HepG2 (cell line): ENCODE measurements at regions not wholly inside any gene's neighbourhood (a gene's known extent, or its start where the extent isn't known, plus 50 kb on each side); places are given as distances from the start of the nearest gene placed in this dataset.

ENCODE experiments used
- ATAC-seq: fragments of 200-7000 bp; cut with Tn5 transposase; 3 replicates; pipeline ENCODE4 v1.9.1; 2020; ENCODE audit warnings: mild to moderate bottlenecking, moderate library complexity
- BruUV-seq: library from RNA; stranded (reverse); fragments of 400-500 nt; replicated peaks from 2 replicates; lab custom pipeline; 2021; lab: Mats Ljungman, UMichigan
- CTCF ChIA-PET: fragments of 300-600 bp; formaldehyde crosslinking; extraction: SDS; loops from one replicate; lab custom pipeline; 2021; ENCODE audit warnings: low total read pairs, inconsistent platforms, low intra/inter-chr PET ratio; lab: Yijun Ruan, JAX
- POLR2A ChIA-PET: fragments of 350-600 bp; sonication (Branson Sonifier 250); formaldehyde crosslinking; loops from one replicate; lab custom pipeline; 2020; ENCODE audit warnings: antibody characterized with exemption, inconsistent platforms; lab: Yijun Ruan, JAX
- DNase-seq: peaks from one replicate; pipeline ENCODE4 v3.0.0-alpha.2; 2015; ENCODE audit warnings: low spot score
- FAIRE-seq: peaks from 3 replicates; lab custom pipeline; 2011; peaks lifted over from hg19 to GRCh38; lab: Jason Lieb, UNC
- H2AFZ ChIP-seq: one replicate; pipeline ENCODE4 v1.6.1; 2011; ENCODE audit warnings: low read length, inconsistent platforms
- H3K27ac ChIP-seq: fragments of 300-600 bp; 3 replicates; pipeline ENCODE4 v1.8.0; 2011; ENCODE audit warnings: mixed run types, mild to moderate bottlenecking, mixed read lengths, low read length, inconsistent platforms; ENCODE audit not compliant: insufficient read depth; ENCODE audit errors: extremely low read length
- H3K27me3 ChIP-seq, 2 experiments: fragments of 200-600 bp in 1 of 2; 2 replicates in 1 of 2; 3 replicates in 1 of 2; pipeline versions ENCODE4 v1.6.0 to v1.8.0; 2011; ENCODE audit warnings: low read length in 2 of 2, mild to moderate bottlenecking in 2 of 2, moderate library complexity in 2 of 2, inconsistent platforms in 1 of 2; ENCODE audit not compliant: insufficient read depth in 2 of 2, control insufficient read depth in 1 of 2
- H3K36me3 ChIP-seq, 2 experiments: fragments of 200-600 bp in 1 of 2; replicated peaks in 1 of 2; 2 replicates in 1 of 2; 3 replicates in 1 of 2; pipeline versions ENCODE4 v1.5.1 to v1.8.0; 2011; ENCODE audit warnings: low read length in 2 of 2, inconsistent platforms in 1 of 2; ENCODE audit not compliant: insufficient read depth in 2 of 2, control insufficient read depth in 1 of 2
- H3K4me1 ChIP-seq: 2 replicates; pipeline ENCODE4 v1.5.1; 2012; ENCODE audit warnings: low read length, inconsistent platforms; ENCODE audit not compliant: insufficient read depth
- H3K4me2 ChIP-seq: 2 replicates; pipeline ENCODE4 v1.6.0; 2011; ENCODE audit warnings: low read depth, low read length, inconsistent platforms
- H3K4me3 ChIP-seq, 3 experiments: fragments of 200-600 bp in 1 of 3; sonication (generic), shearing (Covaris generic) in 1 of 3; replicated peaks in 1 of 3; 2 replicates each; pipeline ENCODE4 v1.5.1; 2011 to 2016; ENCODE audit warnings: low read length in 3 of 3, inconsistent platforms in 2 of 3, low read depth in 2 of 3, mild to moderate bottlenecking in 2 of 3, control low read depth in 1 of 3, mixed read lengths in 1 of 3; ENCODE audit not compliant: insufficient read depth in 1 of 3
- H3K79me2 ChIP-seq: one replicate; pipeline ENCODE4 v1.6.1; 2011; ENCODE audit warnings: low read length, inconsistent platforms; ENCODE audit not compliant: insufficient read depth
- H3K9ac ChIP-seq: 2 replicates; pipeline ENCODE4 v1.6.0; 2011; ENCODE audit warnings: mild to moderate bottlenecking, low read depth, low read length, inconsistent platforms; ENCODE audit not compliant: insufficient read depth
- H3K9me3 ChIP-seq: 2 replicates; pipeline ENCODE4 v1.5.1; 2012; ENCODE audit warnings: mild to moderate bottlenecking, low read length
- H4K20me1 ChIP-seq: 2 replicates; pipeline ENCODE4 v1.6.0; 2011; ENCODE audit warnings: inconsistent platforms, mild to moderate bottlenecking, low read length, moderate library complexity; ENCODE audit not compliant: insufficient read depth
- HMGA1 ChIP-seq: sonication (generic); formaldehyde crosslinking; conservative IDR thresholded peaks from 2 replicates; pipeline ENCODE4 v1.4.0; 2020; ENCODE audit warnings: missing genetic modification reagents
- MTF2 ChIP-seq: sonication (generic); formaldehyde crosslinking; IDR thresholded peaks from 2 replicates; pipeline ENCODE4 v1.5.0; 2020; ENCODE audit warnings: missing genetic modification reagents, borderline replicate concordance
- NCOA2 ChIP-seq: sonication (generic); formaldehyde crosslinking; IDR thresholded peaks from 2 replicates; pipeline ENCODE4 v1.8.0; 2022; ENCODE audit warnings: inconsistent platforms
- NFKBIZ ChIP-seq: IDR thresholded peaks from 2 replicates; pipeline ENCODE4 v1.6.1; 2018; ENCODE audit warnings: missing genetic modification reagents, missing compliant biosample characterization
- ZNF775 ChIP-seq: sonication (generic); formaldehyde crosslinking; IDR thresholded peaks from 2 replicates; pipeline ENCODE4 v1.4.0; 2020; ENCODE audit warnings: missing genetic modification reagents, mild to moderate bottlenecking, moderate library complexity, borderline replicate concordance
- WGBS: methylation state at CpG from one replicate; pipeline ENCODE4 v1.1.6; 2017; ENCODE audit warnings: low lambda C conversion rate; 5-methylcytosine and 5-hydroxymethylcytosine counted together
- in situ Hi-C: cut with HindIII; loops from 2 replicates; pipeline ENCODE4 v1.10.0; 2017; ENCODE audit warnings: low pct_unique_long_range_greater_than_20kb; ENCODE audit not compliant: extremely low pct_ligation_motif_present
- intact Hi-C: fragments of 100-400 bp; cut with micrococcal nuclease; formaldehyde crosslinking; loops from one replicate; pipeline ENCODE4 v1.10.0; 2022; ENCODE audit not compliant: unreplicated experiment
- TF ChIP-seq, protein P1 (sequence below): sonication (generic); formaldehyde crosslinking; IDR thresholded peaks from 2 replicates; pipeline ENCODE4 v1.4.0; 2020; ENCODE audit warnings: missing genetic modification reagents
- TF ChIP-seq, protein P2 (sequence below): sonication (generic); formaldehyde crosslinking; IDR thresholded peaks from 2 replicates; pipeline ENCODE4 v1.4.0; 2020; ENCODE audit warnings: missing genetic modification reagents, mild to moderate bottlenecking, borderline replicate concordance
- TF ChIP-seq, protein P3 (sequence below): fragments of 450-650 bp; IDR thresholded peaks from 2 replicates; pipeline ENCODE4 v1.6.1; 2016

DNA sequence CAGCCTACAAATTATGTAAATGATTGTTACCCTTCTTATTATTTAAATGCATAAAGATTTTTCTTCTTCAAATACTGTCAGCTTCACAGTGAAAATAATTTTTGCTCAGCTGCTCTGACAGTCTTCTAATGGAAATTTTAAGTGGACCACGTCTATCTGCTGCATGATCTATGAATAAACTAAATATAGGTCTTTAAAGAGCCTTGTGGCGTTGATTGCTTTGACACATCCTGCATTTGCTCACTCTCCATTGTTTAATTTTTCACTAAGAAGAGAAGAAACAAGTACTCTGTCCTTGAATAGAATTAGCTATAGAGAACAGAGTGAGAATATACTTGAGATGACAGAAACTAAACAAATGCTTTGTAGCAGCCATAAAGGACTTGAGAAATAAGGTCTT, 826.1 kb downstream of the MRPL39 start:
- H3K27ac ChIP-seq: no peak overlapping the region
- POLR2A ChIA-PET: no interaction called here
- no peak for DNase-seq
- no peaks in the 10 kb centered on the region for H3K4me1 ChIP-seq
- peaks cover 62% of the 10 kb centered on the region for H3K9me3 ChIP-seq
- no peak overlapping the region for H3K9ac ChIP-seq
- no peaks in the 10 kb centered on the region for H3K27me3 ChIP-seq
- H3K79me2 ChIP-seq: no peaks in the 10 kb centered on the region
- CTCF ChIA-PET: no interaction called here
- TF ChIP-seq MTF2 (CRISPR knock-in tag): no peak
- TF ChIP-seq NFKBIZ (CRISPR knock-in tag): no peak
- TF ChIP-seq NCOA2 (CRISPR knock-in tag): no peak
- TF ChIP-seq, protein P1, sequence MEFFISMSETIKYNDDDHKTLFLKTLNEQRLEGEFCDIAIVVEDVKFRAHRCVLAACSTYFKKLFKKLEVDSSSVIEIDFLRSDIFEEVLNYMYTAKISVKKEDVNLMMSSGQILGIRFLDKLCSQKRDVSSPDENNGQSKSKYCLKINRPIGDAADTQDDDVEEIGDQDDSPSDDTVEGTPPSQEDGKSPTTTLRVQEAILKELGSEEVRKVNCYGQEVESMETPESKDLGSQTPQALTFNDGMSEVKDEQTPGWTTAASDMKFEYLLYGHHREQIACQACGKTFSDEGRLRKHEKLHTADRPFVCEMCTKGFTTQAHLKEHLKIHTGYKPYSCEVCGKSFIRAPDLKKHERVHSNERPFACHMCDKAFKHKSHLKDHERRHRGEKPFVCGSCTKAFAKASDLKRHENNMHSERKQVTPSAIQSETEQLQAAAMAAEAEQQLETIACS: no peak
- TF ChIP-seq, protein P2, sequence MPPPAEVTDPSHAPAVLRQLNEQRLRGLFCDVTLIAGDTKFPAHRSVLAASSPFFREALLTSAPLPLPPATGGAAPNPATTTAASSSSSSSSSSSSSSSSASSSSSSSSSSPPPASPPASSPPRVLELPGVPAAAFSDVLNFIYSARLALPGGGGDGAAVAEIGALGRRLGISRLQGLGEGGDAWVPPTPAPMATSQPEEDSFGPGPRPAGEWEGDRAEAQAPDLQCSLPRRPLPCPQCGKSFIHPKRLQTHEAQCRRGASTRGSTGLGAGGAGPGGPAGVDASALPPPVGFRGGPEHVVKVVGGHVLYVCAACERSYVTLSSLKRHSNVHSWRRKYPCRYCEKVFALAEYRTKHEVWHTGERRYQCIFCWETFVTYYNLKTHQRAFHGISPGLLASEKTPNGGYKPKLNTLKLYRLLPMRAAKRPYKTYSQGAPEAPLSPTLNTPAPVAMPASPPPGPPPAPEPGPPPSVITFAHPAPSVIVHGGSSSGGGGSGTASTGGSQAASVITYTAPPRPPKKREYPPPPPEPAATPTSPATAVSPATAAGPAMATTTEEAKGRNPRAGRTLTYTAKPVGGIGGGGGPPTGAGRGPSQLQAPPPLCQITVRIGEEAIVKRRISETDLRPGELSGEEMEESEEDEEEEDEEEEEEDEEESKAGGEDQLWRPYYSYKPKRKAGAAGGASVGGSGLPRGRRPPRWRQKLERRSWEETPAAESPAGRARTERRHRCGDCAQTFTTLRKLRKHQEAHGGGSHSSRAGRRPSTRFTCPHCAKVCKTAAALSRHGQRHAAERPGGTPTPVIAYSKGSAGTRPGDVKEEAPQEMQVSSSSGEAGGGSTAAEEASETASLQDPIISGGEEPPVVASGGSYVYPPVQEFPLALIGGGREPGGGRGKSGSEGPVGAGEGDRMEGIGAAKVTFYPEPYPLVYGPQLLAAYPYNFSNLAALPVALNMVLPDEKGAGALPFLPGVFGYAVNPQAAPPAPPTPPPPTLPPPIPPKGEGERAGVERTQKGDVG (CRISPR knock-in tag): no peak
- no peak for TF ChIP-seq ZNF775 (CRISPR knock-in tag)
- no peak for TF ChIP-seq HMGA1 (CRISPR knock-in tag)
- TF ChIP-seq, protein P3, sequence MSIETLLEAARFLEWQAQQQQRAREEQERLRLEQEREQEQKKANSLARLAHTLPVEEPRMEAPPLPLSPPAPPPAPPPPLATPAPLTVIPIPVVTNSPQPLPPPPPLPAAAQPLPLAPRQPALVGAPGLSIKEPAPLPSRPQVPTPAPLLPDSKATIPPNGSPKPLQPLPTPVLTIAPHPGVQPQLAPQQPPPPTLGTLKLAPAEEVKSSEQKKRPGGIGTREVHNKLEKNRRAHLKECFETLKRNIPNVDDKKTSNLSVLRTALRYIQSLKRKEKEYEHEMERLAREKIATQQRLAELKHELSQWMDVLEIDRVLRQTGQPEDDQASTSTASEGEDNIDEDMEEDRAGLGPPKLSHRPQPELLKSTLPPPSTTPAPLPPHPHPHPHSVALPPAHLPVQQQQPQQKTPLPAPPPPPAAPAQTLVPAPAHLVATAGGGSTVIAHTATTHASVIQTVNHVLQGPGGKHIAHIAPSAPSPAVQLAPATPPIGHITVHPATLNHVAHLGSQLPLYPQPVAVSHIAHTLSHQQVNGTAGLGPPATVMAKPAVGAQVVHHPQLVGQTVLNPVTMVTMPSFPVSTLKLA: no peak
- TF ChIP-seq, all 625 proteins: peak for 0
- H3K4me2 ChIP-seq: no peak overlapping the region
- H3K4me3 ChIP-seq: no peak overlapping the region
- H2AFZ ChIP-seq: no peak overlapping the region
- BruUV-seq: no TSS peak
- 4% methylated on average over 2 of the region's 2 CpGs for WGBS
- FAIRE-seq (no peak), ATAC-seq (no peak)
- H3K36me3 ChIP-seq: no peaks in the 10 kb centered on the region
- H4K20me1 ChIP-seq: no peaks in the 10 kb centered on the region
- intact Hi-C loops (no loop called here), in situ Hi-C loops (no loop called here)
